ENCODE measurements at regions not wholly inside any gene's neighbourhood (a gene's known extent, or its start where the extent isn't known, plus 50 kb on each side); places are given as distances from the start of the nearest gene placed in this dataset.

DNA sequence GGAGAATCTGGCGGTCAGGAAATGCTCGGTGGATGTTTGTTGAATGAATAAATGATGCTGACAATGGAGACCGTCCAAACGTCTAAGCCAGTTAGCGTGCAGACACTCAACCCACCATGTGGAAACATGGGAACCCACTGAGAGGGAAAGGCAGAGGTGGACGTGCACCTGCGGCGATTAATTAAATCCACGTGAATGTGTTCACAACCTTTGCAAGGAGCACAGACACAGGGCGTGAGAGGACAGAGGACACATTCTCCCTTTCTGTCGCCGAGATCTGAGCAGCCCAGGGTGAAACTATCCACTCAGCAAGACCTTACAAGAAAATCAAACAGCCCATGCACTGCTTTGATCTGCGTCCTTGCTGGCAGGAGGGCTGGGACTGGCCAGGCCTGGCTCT lies 58.3 kb upstream of the LINC01488 start:
- H3K4me1 ChIP-seq (ENCODE audit: control insufficient read depth in 5 of 5, insufficient read depth in 5 of 5, low read length in 5 of 5): peaks cover 0 to 20% (median 8%) of the 10 kb centered on the region in 5 donors

DNA sequence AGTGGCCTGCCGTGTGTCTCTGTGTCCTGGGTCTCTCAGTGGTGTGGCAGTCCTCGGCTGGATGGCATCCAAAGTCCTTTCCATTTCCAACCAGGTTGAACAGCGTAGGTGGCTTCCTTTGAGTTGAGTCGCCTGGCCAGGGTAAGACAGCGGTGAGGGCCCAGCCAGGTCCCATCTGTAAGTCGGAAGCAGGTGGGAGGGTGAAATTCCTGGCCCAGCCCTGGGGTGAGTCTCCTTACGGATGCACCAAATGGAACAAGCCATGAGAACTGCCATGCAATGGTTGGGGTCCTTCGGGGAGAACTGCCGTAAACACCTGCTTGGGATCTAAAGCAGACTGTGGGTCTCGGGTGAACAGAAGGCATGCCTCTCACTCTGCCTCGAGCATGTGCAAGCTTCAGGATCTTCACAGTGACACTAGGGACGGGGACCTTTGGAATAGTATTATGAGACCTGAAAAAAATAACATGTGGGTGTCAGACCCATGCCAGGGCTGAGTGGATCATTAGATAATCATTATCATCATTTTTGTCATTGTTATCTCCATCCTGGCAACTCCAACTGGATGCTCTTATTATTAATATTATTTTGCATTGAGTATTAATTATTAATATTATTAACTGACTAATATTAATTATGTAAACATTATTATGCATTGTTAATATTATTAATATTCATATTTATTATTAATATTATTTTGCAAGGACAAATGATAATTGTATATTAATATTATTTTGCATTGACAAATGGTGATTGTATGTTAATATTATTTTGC lies 57.7 kb upstream of the LINC01488 start:
- Histone ChIP-seq H3K4me1 (ENCODE audit: control insufficient read depth in 5 of 5, insufficient read depth in 5 of 5, low read length in 5 of 5) (peaks cover 0 to 25% (median 13%) of the 10 kb centered on the region in 5 donors), H3K4me3 (ENCODE audit: low read depth in 1 of 5, low read length in 5 of 5) (no peak overlapping the region), H3K27ac (ENCODE audit: low read depth, low read length) (no peak overlapping the region)

More for the DNA sequence above, 58.3 kb upstream of the LINC01488 start:
- no peak overlapping the region for H3K4me3 ChIP-seq (ENCODE audit: low read depth in 1 of 5, low read length in 5 of 5)
- H3K27ac ChIP-seq (ENCODE audit: low read depth, low read length): no peak overlapping the region
- no peaks in the 10 kb centered on the region for H3K27me3 ChIP-seq (ENCODE audit: control insufficient read depth in 5 of 5, insufficient read depth in 4 of 5, low read length in 5 of 5)
- H3K9ac ChIP-seq (ENCODE audit: low read length in 5 of 5): no peak overlapping the region
- H3K36me3 ChIP-seq (ENCODE audit: control insufficient read depth in 5 of 5, insufficient read depth in 5 of 5, low read length in 5 of 5): no peaks in the 10 kb centered on the region
- H3K9me3 ChIP-seq (ENCODE audit: control insufficient read depth in 5 of 5, low read length in 5 of 5): peaks cover 5 to 14% (median 7%) of the 10 kb centered on the region in 5 donors

DNA sequence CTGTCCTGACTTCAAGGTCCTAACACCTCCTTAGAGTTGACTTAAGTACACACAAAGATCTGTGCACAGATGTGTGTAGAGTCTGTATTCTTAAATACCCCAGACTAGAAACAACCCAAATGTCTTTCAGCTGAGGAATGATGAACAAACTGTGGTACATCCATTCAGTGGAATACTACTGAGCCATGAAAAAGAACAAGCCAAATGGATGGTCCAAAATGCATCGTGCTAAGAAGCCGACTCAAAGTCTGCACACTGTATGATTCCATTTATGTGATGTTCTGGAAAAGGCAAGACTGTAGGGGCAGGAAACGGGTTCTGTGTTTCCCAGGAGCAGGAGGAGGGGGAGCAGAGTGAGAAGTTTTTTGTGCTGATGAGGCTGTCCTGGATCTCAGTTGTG lies 56.7 kb upstream of the LINC01488 start:
- Histone ChIP-seq H3K4me3 (ENCODE audit: low read depth in 1 of 5, low read length in 5 of 5) (no peak overlapping the region), H3K36me3 (ENCODE audit: control insufficient read depth in 5 of 5, insufficient read depth in 5 of 5, low read length in 5 of 5) (no peaks in the 10 kb centered on the region), H3K9ac (ENCODE audit: low read length in 5 of 5) (no peak overlapping the region), H3K27me3 (ENCODE audit: control insufficient read depth in 5 of 5, insufficient read depth in 4 of 5, low read length in 5 of 5) (peaks cover 0 to 8% (median 0%) of the 10 kb centered on the region in 5 donors), H3K4me1 (ENCODE audit: control insufficient read depth in 5 of 5, insufficient read depth in 5 of 5, low read length in 5 of 5) (peaks cover 0 to 23% (median 9%) of the 10 kb centered on the region in 5 donors), H3K9me3 (ENCODE audit: control insufficient read depth in 5 of 5, low read length in 5 of 5) (peaks cover 5 to 14% (median 7%) of the 10 kb centered on the region in 5 donors), H3K27ac (ENCODE audit: low read depth, low read length) (no peak overlapping the region)

More for the DNA sequence above, 57.7 kb upstream of the LINC01488 start:
- Histone ChIP-seq H3K9me3 (ENCODE audit: control insufficient read depth in 5 of 5, low read length in 5 of 5) (peaks cover 5 to 14% (median 7%) of the 10 kb centered on the region in 5 donors), H3K27me3 (ENCODE audit: control insufficient read depth in 5 of 5, insufficient read depth in 4 of 5, low read length in 5 of 5) (peaks cover 0 to 6% (median 0%) of the 10 kb centered on the region in 5 donors), H3K9ac (ENCODE audit: low read length in 5 of 5) (no peak overlapping the region), H3K36me3 (ENCODE audit: control insufficient read depth in 5 of 5, insufficient read depth in 5 of 5, low read length in 5 of 5) (no peaks in the 10 kb centered on the region)

DNA sequence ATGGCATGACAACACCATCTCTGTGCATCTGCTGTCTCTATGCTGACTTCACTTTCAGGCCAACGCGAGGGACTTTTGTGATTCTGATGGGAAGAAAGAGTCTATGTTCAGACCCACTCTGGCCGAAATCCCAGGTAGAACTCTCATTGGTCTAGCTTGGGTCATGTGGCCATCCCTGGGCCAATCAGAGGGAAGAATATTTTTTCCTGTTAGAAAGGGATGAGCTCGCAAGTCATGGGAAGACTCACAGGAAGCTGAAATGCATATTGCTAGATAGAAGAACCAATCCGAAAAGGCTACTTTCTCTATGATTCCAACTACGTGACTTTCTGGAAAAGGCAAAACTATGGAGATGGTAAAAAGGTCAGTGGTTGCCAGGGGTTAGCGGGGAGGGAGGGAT lies 56.0 kb upstream of the LINC01488 start:
- H3K4me3 ChIP-seq (ENCODE audit: low read depth in 1 of 5, low read length in 5 of 5): no peak overlapping the region

DNA sequence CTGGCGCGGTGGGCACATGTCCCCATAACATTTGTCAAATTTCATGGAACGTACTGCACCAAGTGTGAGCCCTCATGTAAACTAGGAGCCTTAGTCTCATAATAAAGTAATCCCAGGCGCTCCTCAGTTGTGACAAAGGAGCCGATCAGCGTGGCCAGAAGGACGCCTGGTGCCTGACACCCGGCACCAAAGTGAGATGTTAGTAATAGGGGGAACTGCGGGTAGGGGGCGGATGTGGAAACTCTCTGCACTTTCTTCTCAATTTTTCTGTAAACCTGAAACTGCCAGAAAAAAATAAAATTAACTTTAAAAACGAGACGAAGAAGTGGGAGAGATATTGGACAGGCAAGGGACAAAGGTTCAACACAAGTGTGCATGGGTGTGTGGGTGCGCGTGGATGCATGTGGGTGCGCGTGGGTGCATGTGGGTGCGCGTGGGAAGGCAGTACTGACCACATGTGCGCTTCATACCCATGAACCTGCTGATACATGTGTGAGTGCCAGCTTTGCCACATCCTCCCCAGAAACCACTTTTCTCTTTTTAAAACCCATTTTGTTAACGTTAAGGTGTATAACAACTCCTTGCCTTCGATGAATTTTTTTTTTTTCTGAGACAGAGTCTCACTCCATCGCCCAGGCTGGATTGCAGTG lies 55.4 kb upstream of the LINC01488 start:
- Histone ChIP-seq H3K4me3 (ENCODE audit: low read depth in 1 of 5, low read length in 5 of 5) (no peak overlapping the region), H3K27me3 (ENCODE audit: control insufficient read depth in 5 of 5, insufficient read depth in 4 of 5, low read length in 5 of 5) (peaks cover 0 to 8% (median 0%) of the 10 kb centered on the region in 5 donors), H3K36me3 (ENCODE audit: control insufficient read depth in 5 of 5, insufficient read depth in 5 of 5, low read length in 5 of 5) (no peaks in the 10 kb centered on the region), H3K9ac (ENCODE audit: low read length in 5 of 5) (no peak overlapping the region), H3K27ac (ENCODE audit: low read depth, low read length) (no peak overlapping the region), H3K9me3 (ENCODE audit: control insufficient read depth in 5 of 5, low read length in 5 of 5) (peaks cover 5 to 14% (median 7%) of the 10 kb centered on the region in 5 donors), H3K4me1 (ENCODE audit: control insufficient read depth in 5 of 5, insufficient read depth in 5 of 5, low read length in 5 of 5) (peaks cover 0 to 20% (median 4%) of the 10 kb centered on the region in 5 donors)

More for the DNA sequence above, 56.0 kb upstream of the LINC01488 start:
- H3K36me3 ChIP-seq (ENCODE audit: control insufficient read depth in 5 of 5, insufficient read depth in 5 of 5, low read length in 5 of 5): no peaks in the 10 kb centered on the region
- H3K4me1 ChIP-seq (ENCODE audit: control insufficient read depth in 5 of 5, insufficient read depth in 5 of 5, low read length in 5 of 5): peaks cover 0 to 20% (median 4%) of the 10 kb centered on the region in 5 donors
- H3K27me3 ChIP-seq (ENCODE audit: control insufficient read depth in 5 of 5, insufficient read depth in 4 of 5, low read length in 5 of 5): peaks cover 0 to 8% (median 0%) of the 10 kb centered on the region in 5 donors
- H3K9me3 ChIP-seq (ENCODE audit: control insufficient read depth in 5 of 5, low read length in 5 of 5): peaks cover 5 to 14% (median 7%) of the 10 kb centered on the region in 5 donors
- H3K9ac ChIP-seq (ENCODE audit: low read length in 5 of 5): no peak overlapping the region
- H3K27ac ChIP-seq (ENCODE audit: low read depth, low read length): no peak overlapping the region

DNA sequence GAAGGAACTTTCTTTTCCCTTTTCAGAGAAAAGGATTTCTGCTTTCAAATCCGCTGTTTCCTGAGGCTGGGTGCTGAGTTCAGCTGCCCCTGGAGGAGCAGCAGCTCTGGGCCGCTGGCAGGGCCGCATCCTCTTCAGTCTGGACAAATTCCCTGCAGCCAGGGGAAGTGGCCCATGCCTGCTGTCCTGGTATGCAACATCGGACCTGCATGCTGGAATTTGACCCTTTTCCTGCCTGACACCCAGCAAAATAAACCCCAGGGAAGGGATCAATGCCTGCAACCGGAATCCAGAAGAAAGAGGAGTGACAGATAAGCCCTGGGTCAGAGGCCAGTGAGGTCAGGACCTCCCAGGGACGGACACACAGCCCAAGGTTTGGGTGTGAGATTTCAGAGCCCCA lies 54.1 kb upstream of the LINC01488 start:
- Histone ChIP-seq H3K4me1 (ENCODE audit: control insufficient read depth in 5 of 5, insufficient read depth in 5 of 5, low read length in 5 of 5) (peaks cover 0 to 20% (median 5%) of the 10 kb centered on the region in 5 donors), H3K36me3 (ENCODE audit: control insufficient read depth in 5 of 5, insufficient read depth in 5 of 5, low read length in 5 of 5) (no peaks in the 10 kb centered on the region), H3K9ac (ENCODE audit: low read length in 5 of 5) (no peak overlapping the region), H3K4me3 (ENCODE audit: low read depth in 1 of 5, low read length in 5 of 5) (no peak overlapping the region), H3K27ac (ENCODE audit: low read depth, low read length) (no peak overlapping the region), H3K9me3 (ENCODE audit: control insufficient read depth in 5 of 5, low read length in 5 of 5) (peaks cover 5 to 14% (median 7%) of the 10 kb centered on the region in 5 donors), H3K27me3 (ENCODE audit: control insufficient read depth in 5 of 5, insufficient read depth in 4 of 5, low read length in 5 of 5) (peaks cover 0 to 8% (median 0%) of the 10 kb centered on the region in 5 donors)

DNA sequence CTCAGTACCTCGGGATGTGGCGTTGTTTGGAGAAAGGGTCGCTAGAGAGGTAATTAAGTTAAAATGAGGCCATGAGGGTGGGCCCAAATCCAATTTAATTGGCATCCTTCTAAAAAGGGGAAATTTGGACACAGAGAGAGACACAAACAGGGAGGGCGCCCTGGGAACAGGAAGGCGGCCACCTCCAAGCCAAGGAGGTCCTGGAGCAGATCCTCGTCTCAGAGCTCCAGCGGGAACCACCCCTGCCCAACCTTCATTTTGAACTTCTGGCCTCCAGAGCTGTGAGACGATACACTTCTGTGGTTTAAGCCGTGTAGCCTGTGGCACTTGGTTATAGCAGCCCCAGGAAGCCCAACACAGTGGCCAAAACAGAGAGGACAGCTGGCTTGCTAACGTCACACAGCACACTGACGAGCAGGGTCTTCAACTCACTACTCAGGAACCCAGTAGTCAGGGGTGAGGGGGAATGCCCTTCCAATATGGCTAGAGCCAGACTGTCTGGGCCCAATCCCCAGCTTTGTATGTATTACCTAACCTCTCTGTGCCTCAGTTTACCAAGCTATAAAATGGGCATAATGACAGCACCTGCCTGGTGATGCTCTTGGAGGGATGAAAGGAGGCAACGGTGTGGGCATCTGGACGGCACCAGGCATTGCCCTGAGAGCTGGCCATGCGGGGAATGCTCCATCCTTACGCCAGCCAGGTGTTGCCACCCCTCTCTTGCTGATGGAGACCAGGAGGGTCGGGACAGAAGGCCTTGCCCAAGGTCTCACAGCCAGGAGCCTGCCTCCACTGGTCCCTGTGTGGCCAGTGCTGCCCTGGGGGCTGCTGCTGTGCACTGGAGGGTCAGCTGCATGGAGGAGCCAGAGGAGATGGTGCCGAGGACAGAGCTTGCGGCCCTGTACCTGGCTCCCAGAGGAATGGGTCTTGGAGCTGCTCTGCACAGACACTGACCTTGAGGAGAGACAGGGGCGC lies 53.3 kb upstream of the LINC01488 start:
- Histone ChIP-seq H3K27me3 (ENCODE audit: control insufficient read depth in 5 of 5, insufficient read depth in 4 of 5, low read length in 5 of 5) (peaks cover 0 to 13% (median 0%) of the 10 kb centered on the region in 5 donors), H3K9ac (ENCODE audit: low read length in 5 of 5) (no peak overlapping the region), H3K9me3 (ENCODE audit: control insufficient read depth in 5 of 5, low read length in 5 of 5) (peaks cover 5 to 14% (median 7%) of the 10 kb centered on the region in 5 donors), H3K27ac (ENCODE audit: low read depth, low read length) (no peak overlapping the region), H3K4me1 (ENCODE audit: control insufficient read depth in 5 of 5, insufficient read depth in 5 of 5, low read length in 5 of 5) (peaks cover 0 to 20% (median 5%) of the 10 kb centered on the region in 5 donors), H3K4me3 (ENCODE audit: low read depth in 1 of 5, low read length in 5 of 5) (no peak overlapping the region), H3K36me3 (ENCODE audit: control insufficient read depth in 5 of 5, insufficient read depth in 5 of 5, low read length in 5 of 5) (no peaks in the 10 kb centered on the region)

DNA sequence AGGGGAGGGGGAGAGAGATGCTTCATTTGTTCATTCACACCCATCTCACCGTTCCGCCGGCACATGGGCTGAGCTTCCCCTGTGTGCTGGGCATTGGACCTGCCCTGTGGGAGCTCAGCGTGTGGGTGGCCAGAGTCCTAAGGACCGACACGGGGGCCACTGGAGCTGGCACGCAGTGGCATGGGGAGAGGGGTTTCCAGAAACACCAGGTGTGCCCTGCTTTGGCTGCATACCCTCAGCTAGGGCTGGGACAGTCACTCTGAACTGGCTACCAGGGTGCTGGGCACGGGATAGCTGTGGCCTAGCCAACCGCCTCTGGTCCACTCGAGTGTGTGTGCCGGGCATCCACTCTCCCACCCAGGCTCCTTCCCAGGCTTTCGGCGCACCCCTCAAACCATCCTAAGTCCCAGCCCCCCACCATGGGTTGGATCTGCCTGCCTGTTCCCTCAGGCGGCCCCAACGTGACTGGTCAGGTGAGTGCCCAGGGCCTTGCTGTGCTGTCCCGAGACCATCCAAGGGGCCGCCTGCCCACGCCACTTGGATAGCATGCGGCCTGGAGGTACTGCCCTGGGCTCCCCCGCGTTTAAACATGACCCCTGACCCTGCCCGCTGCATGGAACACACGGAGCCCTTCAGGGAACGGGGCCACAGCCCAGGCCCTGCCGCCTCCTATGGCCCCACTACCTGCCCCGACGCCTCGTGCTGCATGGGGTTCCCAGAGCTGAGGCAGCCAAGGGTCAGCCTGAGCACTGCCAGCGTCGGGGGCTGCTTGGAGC lies 51.6 kb upstream of the LINC01488 start:
- H3K36me3 ChIP-seq (ENCODE audit: control insufficient read depth in 5 of 5, insufficient read depth in 5 of 5, low read length in 5 of 5): no peaks in the 10 kb centered on the region
- H3K9ac ChIP-seq (ENCODE audit: low read length in 5 of 5): no peak overlapping the region
- H3K4me1 ChIP-seq (ENCODE audit: control insufficient read depth in 5 of 5, insufficient read depth in 5 of 5, low read length in 5 of 5): peaks cover 0 to 24% (median 5%) of the 10 kb centered on the region in 5 donors
- H3K27ac ChIP-seq (ENCODE audit: low read depth, low read length): no peak overlapping the region
- H3K27me3 ChIP-seq (ENCODE audit: control insufficient read depth in 5 of 5, insufficient read depth in 4 of 5, low read length in 5 of 5): peaks cover 0 to 13% (median 0%) of the 10 kb centered on the region in 5 donors
- peaks cover 1 to 8% (median 1%) of the 10 kb centered on the region in 5 donors for H3K9me3 ChIP-seq (ENCODE audit: control insufficient read depth in 5 of 5, low read length in 5 of 5)
- H3K4me3 ChIP-seq (ENCODE audit: low read depth in 1 of 5, low read length in 5 of 5): no peak overlapping the region

DNA sequence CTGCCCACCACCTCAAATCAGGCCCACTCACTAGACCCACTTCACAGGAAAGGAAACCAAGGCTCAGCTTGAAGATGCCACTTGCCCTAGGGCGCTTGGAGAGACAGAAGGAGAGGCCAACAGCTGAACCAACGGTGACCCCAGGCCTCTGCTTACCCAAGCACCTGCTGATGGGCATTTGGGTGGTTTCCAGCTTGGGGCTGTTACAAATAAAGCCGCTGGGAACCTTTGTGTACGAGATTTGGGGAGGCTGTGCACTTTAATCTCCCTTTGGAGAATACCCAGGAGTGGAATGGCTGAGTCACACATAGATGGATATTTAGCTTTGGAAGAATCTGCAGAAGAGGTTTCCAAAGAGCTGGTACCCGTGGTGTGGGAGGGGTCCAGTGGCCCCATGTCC lies 50.9 kb upstream of the LINC01488 start:
- Histone ChIP-seq H3K9ac (ENCODE audit: low read length in 5 of 5) (no peak overlapping the region), H3K27ac (ENCODE audit: low read depth, low read length) (no peak overlapping the region), H3K4me3 (ENCODE audit: low read depth in 1 of 5, low read length in 5 of 5) (no peak overlapping the region)

More for the DNA sequence above, 50.9 kb upstream of the LINC01488 start:
- Histone ChIP-seq H3K9me3 (ENCODE audit: control insufficient read depth in 5 of 5, low read length in 5 of 5) (peaks cover 0 to 1% (median 0%) of the 10 kb centered on the region in 5 donors), H3K36me3 (ENCODE audit: control insufficient read depth in 5 of 5, insufficient read depth in 5 of 5, low read length in 5 of 5) (no peaks in the 10 kb centered on the region), H3K4me1 (ENCODE audit: control insufficient read depth in 5 of 5, insufficient read depth in 5 of 5, low read length in 5 of 5) (peaks cover 0 to 30% (median 12%) of the 10 kb centered on the region in 5 donors), H3K27me3 (ENCODE audit: control insufficient read depth in 5 of 5, insufficient read depth in 4 of 5, low read length in 5 of 5) (peaks cover 0 to 13% (median 0%) of the 10 kb centered on the region in 5 donors)

Measured in subcutaneous abdominal adipose tissue (tissue), 5 donors.